HUES64 (cell line): ENCODE measurements at regions not wholly inside any gene's neighbourhood (a gene's known extent, or its start where the extent isn't known, plus 50 kb on each side); places are given as distances from the start of the nearest gene placed in this dataset.
"Not testable (repeated sequence)": the region's sequence is repeated elsewhere in the genome, so short reads cannot be mapped to it uniquely, and the experiment has no call there.

Source experiments
- H3K27ac ChIP-seq: 2 replicates; pipeline ENCODE4 v1.7.0; 2013; ENCODE audit warnings: low read depth, low read length, inconsistent platforms
- H3K27me3 ChIP-seq: 2 replicates; pipeline ENCODE4 v1.6.1; 2013; ENCODE audit warnings: mild to moderate bottlenecking, low read length; ENCODE audit not compliant: insufficient read depth
- H3K36me3 ChIP-seq: 2 replicates; pipeline ENCODE4 v1.6.1; 2013; ENCODE audit warnings: mild to moderate bottlenecking, low read length; ENCODE audit not compliant: insufficient read depth
- H3K4me1 ChIP-seq: 2 replicates; pipeline ENCODE4 v1.6.1; 2013; ENCODE audit warnings: mild to moderate bottlenecking, low read length, moderate library complexity; ENCODE audit not compliant: insufficient read depth
- H3K4me3 ChIP-seq: 2 replicates; pipeline ENCODE4 v1.5.1; 2013; ENCODE audit warnings: mild to moderate bottlenecking, low read length, moderate library complexity
- H3K9ac ChIP-seq: 2 replicates; pipeline ENCODE4 v1.6.1; 2013; ENCODE audit warnings: mild to moderate bottlenecking, low read depth, low read length
- H3K9me3 ChIP-seq: 2 replicates; pipeline ENCODE4 v1.6.1; 2013; ENCODE audit warnings: low read depth, low read length; ENCODE audit not compliant: insufficient read depth
- WGBS: fragments of 150-250, 120-280 bp; methylation state at CpG from one replicate; pipeline ENCODE4 v1.1.7; 2013; ENCODE audit warnings: missing lambda C conversion rate; 5-methylcytosine and 5-hydroxymethylcytosine counted together

GRCh38 chrX:138282598-138283150 is 428.8 kb downstream of the FGF13 start:
- not testable (repeated sequence) for H3K4me3 ChIP-seq, H3K9me3 ChIP-seq, H3K4me1 ChIP-seq, H3K36me3 ChIP-seq, H3K27me3 ChIP-seq, H3K9ac ChIP-seq, H3K27ac ChIP-seq
- 91% methylated on average over 31 of the region's 31 CpGs for WGBS

DNA sequence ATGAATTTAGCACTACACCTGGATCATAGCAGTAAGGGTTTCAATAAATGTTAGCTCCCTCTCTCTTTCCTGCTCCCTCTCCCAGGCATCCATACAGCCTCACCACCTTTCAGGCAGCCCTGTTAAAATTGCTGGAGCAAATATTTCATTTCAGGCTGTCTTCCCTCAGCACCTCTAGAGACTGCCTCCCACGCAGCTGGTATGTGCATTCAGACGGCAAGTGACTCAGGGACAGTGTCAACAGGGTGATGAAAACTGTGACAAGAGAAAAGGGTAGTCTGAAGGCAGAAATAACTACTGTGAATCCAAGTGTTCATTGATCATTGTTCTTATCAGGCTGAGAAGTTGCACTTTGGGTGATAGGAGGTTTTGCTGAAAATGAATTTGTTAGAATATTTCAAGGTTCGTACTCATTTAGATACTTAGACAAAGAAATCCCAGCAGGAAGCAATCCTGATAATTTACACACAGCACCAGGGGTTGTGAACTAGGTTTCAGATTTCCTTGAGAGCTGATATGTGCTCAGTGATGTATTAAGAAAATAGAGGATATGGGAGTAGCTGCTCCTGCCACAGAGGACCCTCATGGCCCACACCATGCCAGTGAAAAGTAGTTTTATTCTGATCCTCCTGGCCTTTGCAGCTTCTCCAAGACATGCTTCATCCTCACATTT is 424.2 kb downstream of the FGF13 start:
- WGBS, result 36% methylated on average over 2 of the region's 3 CpGs
- Histone ChIP-seq H3K4me1 (peaks cover 13% of the 10 kb centered on the region; the same call in 1 of the 2 replicates), H3K27me3 (no peaks in the 10 kb centered on the region)

DNA sequence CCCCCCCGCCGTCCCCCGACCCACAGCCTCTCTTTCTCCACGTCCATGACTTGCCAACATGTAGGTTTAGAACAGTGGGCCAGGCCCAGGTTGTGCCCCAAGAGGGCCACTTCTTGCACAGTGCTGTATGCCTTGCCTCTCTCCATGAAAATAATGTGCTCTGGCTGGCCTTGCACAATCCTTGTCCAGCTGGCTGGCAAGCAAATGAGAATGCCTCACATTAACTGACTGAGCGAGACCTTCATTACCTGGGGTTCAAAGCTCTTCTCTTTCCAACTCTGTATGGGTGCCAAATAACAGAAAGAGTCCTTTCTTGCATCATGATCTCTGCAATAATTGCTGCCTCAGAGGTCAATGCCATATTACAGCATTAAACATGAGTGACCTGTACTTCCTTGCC is 416.6 kb downstream of the FGF13 start:
- no peaks in the 10 kb centered on the region for H3K4me1 ChIP-seq
- no peaks in the 10 kb centered on the region for H3K36me3 ChIP-seq
- no peaks in the 10 kb centered on the region for H3K9me3 ChIP-seq
- no peak overlapping the region for H3K4me3 ChIP-seq
- H3K9ac ChIP-seq, result no peak overlapping the region
- H3K27ac ChIP-seq, result no peak overlapping the region
- WGBS, result 92% methylated on average over 5 of the region's 5 CpGs
- no peaks in the 10 kb centered on the region for H3K27me3 ChIP-seq

More for the DNA sequence above, 424.2 kb downstream of the FGF13 start:
- Histone ChIP-seq H3K9me3 (no peaks in the 10 kb centered on the region), H3K9ac (no peak overlapping the region), H3K4me3 (no peak overlapping the region), H3K27ac (no peak overlapping the region), H3K36me3 (no peaks in the 10 kb centered on the region)

DNA sequence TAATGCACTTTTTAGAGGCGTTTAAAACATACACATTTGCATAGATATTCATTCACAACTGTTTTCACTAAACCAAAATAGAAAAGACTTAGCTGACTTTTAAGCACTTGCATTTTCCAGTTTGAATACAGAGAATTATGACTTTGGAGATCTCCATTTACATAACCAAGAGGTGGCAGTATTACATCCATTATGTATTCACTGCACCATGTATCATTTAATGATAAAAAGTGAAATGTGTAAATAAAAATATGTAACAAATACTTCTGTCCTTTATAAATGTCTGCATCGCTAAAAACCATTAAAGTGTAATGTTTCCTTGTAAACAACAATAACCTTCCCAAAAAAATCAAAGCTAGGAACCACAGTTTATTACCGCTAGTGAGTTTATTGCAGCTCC is 413.2 kb downstream of the FGF13 start:
- Histone ChIP-seq H3K4me1 (no peaks in the 10 kb centered on the region), H3K36me3 (no peaks in the 10 kb centered on the region), H3K4me3 (no peak overlapping the region), H3K9ac (no peak overlapping the region), H3K27ac (no peak overlapping the region), H3K9me3 (no peaks in the 10 kb centered on the region), H3K27me3 (no peaks in the 10 kb centered on the region)
- 94% methylated on average over 3 of the region's 3 CpGs for WGBS

GRCh38 chrX:138345801-138346200 is 365.7 kb downstream of the FGF13 start:
- no peaks in the 10 kb centered on the region for H3K36me3 ChIP-seq

DNA sequence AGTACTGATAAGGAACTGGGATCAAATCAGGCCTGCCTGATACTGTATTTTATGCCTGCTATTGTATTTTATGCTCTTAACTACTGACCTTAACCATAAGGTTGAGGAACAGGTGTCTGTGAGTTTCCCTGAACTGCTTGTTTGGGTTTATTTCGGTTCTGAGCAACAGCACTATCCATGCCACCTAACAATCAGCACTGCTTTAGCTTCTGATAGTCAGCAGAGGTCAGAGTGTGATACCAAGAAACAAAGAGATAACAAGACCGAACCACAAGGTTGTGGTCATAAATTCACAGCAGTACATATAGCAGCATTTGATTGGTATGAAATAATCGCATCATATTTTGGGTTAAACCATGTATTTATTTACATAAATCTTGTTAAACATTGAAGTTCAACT is 362.2 kb downstream of the FGF13 start:
- Histone ChIP-seq H3K27me3 (no peaks in the 10 kb centered on the region), H3K36me3 (no peaks in the 10 kb centered on the region), H3K9ac (no peak overlapping the region), H3K9me3 (no peaks in the 10 kb centered on the region), H3K4me1 (peaks cover 11% of the 10 kb centered on the region), H3K4me3 (no peak overlapping the region), H3K27ac (no peak overlapping the region)
- WGBS, result 57% methylated on average over 1 of the region's 3 CpGs

More at GRCh38 chrX:138345801-138346200, 365.7 kb downstream of the FGF13 start:
- H3K27ac ChIP-seq, result no peak overlapping the region
- H3K9ac ChIP-seq, result no peak overlapping the region
- no peaks in the 10 kb centered on the region for H3K27me3 ChIP-seq
- H3K4me1 ChIP-seq, result peaks cover 11% of the 10 kb centered on the region
- no peaks in the 10 kb centered on the region for H3K9me3 ChIP-seq
- no peak overlapping the region for H3K4me3 ChIP-seq

DNA sequence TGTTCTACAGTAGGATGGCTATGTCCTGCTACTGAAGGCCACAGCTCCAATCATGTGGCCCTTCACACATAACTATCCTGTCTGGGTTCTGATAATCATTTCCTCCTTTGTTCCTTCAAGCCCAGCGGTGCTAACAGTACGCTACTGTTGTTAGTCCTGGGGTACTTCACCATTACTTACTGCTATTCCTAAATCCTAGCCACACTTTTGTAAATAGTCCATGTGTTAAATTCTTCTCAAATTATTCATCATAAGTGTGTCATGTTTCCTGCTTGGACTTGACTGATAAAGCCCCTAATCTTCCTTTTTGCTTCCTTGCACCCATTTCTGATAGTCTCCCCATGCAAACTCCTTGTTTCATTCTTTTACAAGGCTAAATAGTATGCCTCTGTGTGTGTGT is 332.6 kb downstream of the FGF13 start:
- no peaks in the 10 kb centered on the region for H3K36me3 ChIP-seq
- H3K27me3 ChIP-seq, result no peaks in the 10 kb centered on the region
- H3K4me1 ChIP-seq, result no peaks in the 10 kb centered on the region
- 95% methylated on average over 2 of the region's 2 CpGs for WGBS
- no peak overlapping the region for H3K4me3 ChIP-seq
- 0 out of 2 replicates have a peak, but pooled peaks cover 8% of the 10 kb centered on the region for H3K9me3 ChIP-seq
- H3K27ac ChIP-seq, result no peak overlapping the region
- H3K9ac ChIP-seq, result no peak overlapping the region

DNA sequence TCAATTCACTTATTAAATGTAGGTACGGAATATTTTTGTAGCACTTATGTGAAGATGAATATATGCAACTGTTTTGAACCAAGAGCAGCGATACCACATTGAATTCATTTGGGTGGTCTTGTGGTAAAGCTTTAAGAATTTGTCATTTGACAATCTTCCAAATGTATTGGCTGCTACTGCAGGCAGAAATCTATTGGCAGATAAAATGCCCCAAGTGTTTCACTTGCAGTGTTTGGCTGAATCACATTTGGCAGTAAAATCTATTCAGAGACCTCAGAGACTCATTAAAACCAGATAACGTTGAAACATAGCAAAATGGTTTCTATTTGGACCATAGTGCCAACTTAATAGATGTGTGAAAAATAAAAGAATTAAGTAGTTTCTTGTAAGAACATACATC is 303.4 kb downstream of the FGF13 start:
- H3K27ac ChIP-seq, result no peak overlapping the region
- no peaks in the 10 kb centered on the region for H3K4me1 ChIP-seq
- no peak overlapping the region for H3K9ac ChIP-seq
- H3K9me3 ChIP-seq, result no peaks in the 10 kb centered on the region
- 98% methylated on average over 2 of the region's 3 CpGs for WGBS
- H3K27me3 ChIP-seq, result no peaks in the 10 kb centered on the region
- H3K36me3 ChIP-seq, result no peaks in the 10 kb centered on the region
- no peak overlapping the region for H3K4me3 ChIP-seq

DNA sequence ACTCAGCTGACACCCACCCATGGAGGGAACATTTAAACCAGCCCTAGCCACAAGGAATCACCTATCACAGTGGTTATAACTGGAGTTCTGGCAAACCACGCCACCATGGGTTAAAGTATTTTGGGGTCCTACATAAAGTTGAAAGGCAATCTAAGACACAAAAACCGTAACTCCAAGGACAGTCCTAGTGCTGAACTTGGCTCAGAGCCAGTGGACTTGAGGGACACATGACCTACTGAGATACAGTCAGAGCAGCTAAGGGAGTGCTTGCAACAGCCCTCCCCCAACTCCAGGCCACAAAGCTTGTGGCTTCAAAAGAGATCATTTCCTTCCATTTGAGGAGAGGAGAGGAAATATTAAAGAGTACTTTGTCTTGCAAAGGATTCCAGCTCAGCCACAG is 300.5 kb downstream of the FGF13 start:
- Histone ChIP-seq H3K27me3 (no peaks in the 10 kb centered on the region), H3K4me3 (no peak overlapping the region), H3K36me3 (no peaks in the 10 kb centered on the region), H3K4me1 (no peaks in the 10 kb centered on the region), H3K27ac (no peak overlapping the region), H3K9me3 (no peaks in the 10 kb centered on the region), H3K9ac (no peak overlapping the region)
- 90% methylated on average over 2 of the region's 2 CpGs for WGBS
